GM12873 (cell line): ENCODE measurements at regions not wholly inside any gene's neighbourhood (a gene's known extent, or its start where the extent isn't known, plus 50 kb on each side); places are given as distances from the start of the nearest gene placed in this dataset.

ENCODE experiments used
- TF ChIP-seq, protein P1 (sequence below): IDR thresholded peaks from 2 replicates; pipeline ENCODE4 v1.5.1; 2012; ENCODE audit warnings: low read depth, mild to moderate bottlenecking, moderate library complexity, low read length, control low read depth; ENCODE audit not compliant: insufficient read depth; ENCODE audit errors: missing control alignments

DNA sequence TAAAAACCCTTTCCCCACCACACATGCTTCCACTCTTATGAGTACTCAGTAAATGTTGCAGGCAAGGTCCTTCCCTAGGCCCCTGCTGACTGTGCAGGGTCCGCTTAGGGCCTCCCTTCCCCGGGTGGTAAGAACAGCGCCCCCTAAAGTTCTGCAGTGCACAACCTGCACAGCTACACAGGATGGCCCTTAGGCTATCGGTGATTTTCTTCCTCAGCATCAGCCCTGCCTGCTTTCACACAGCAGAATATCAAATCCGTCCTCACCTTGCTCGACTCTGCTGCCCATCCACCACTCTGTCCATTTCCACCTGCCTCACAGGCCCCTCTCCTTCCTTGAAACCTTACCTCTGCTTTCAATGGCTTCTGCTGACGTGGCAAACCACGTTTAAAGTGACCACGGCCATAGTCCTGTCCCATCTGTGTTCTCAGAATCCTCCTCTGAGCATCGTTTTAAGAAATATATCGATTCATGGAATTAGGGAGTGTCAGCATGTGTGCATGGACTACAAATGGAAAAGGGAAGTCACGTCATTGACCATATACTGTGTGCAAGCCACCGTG, 51.4 kb upstream of the TMEM132E start:
- TF ChIP-seq, protein P1, sequence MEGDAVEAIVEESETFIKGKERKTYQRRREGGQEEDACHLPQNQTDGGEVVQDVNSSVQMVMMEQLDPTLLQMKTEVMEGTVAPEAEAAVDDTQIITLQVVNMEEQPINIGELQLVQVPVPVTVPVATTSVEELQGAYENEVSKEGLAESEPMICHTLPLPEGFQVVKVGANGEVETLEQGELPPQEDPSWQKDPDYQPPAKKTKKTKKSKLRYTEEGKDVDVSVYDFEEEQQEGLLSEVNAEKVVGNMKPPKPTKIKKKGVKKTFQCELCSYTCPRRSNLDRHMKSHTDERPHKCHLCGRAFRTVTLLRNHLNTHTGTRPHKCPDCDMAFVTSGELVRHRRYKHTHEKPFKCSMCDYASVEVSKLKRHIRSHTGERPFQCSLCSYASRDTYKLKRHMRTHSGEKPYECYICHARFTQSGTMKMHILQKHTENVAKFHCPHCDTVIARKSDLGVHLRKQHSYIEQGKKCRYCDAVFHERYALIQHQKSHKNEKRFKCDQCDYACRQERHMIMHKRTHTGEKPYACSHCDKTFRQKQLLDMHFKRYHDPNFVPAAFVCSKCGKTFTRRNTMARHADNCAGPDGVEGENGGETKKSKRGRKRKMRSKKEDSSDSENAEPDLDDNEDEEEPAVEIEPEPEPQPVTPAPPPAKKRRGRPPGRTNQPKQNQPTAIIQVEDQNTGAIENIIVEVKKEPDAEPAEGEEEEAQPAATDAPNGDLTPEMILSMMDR = peak; percentile 43

DNA sequence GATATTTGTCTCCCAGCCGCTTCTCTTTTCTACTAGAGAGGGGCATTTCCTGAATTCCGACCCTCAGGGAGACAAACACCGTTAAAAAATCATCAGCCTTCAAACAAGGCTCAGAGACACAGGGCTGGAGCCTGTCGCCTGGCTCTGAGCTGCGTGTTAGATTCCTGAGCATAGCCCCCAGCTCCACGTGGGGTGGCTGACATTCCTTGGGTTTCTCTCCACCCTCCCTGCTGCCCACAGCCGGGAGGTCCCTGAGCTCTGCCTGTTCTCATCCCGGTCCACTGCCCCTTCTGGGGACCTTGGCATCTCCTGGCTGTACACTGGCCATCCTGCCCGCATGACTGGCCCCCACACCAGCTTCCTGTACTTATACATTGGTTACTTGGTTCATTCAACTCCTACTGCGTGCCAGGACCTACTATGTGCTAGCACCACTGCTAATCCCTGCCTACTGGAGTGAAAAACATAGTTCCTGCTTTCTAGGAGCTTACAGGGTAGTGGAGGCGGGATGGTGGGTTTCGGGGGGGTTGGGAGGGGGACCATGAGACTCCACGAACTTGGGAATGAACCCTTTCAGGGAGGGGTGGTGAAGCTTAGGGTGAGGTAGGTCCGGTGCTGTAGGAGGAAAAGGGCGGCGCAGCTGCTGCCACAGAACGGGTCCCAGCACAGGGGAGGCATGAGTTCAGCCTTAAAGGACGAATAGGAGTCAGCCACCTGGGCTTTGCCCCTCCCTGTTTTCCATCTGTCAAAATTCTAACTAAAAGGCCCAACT, 52.1 kb upstream of the TMEM132E start:
- TF ChIP-seq, protein P1 = no peak

DNA sequence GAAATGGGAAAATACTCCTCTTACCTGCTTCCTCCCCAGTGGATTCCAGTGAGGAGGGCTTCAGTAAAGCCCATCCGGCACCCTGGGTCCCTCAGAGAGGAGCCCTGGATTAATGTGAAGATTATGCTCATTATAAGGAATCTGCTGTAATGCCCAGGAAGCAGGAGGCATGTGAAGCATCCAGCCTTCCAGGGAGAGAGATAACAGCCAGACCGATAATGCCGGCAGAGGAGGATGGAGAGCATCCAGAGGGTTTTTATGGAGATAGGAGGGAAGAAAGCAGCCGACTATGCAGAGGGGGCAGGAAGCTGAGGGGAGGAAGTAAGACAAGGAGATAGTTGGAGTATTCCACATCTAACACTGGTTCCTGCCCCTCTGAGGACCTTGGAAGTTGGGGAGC, 53.7 kb upstream of the TMEM132E start:
- TF ChIP-seq, protein P1 = no peak

DNA sequence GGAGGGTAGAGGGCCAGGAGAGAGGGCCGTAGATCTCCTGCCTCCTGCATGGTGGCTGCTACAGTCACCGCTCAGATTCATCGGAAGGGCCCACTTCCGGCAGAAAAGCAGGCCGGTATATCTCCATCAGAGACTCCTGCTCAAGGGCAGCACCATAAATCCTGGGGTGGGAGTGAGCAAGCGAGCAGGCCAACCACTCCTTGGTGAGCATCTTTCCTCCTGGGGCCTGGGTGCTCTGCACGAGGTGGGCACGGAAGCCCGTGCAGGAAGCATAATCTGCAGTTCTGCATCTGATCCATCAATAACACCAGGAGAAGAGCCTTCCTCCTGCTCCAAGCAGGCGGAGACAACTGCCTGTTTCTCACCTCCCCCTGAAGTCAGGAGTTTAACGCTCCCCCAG, 57.4 kb upstream of the TMEM132E start:
- TF ChIP-seq, protein P1 = no peak

DNA sequence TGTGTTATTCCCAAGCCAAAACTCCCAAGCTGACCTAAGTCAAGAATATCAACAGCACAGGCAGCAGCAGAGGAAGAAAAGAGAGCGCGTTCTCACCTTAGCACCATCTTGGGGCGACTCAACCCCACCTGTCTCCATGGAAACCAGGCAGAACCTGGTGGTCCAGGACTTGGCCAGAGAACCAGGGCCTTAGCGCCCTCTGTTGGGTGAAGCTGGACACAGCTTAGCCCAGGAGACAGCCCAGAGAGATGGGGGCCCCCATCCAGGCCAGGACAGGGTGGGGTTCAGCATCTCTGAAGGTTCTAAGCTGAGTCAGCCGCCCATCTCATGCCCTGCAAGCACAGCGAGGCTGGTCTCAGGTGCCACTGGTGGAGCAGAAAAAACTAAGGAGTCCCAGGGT, 60.1 kb upstream of the TMEM132E start:
- TF ChIP-seq, protein P1 = peak; percentile 74

DNA sequence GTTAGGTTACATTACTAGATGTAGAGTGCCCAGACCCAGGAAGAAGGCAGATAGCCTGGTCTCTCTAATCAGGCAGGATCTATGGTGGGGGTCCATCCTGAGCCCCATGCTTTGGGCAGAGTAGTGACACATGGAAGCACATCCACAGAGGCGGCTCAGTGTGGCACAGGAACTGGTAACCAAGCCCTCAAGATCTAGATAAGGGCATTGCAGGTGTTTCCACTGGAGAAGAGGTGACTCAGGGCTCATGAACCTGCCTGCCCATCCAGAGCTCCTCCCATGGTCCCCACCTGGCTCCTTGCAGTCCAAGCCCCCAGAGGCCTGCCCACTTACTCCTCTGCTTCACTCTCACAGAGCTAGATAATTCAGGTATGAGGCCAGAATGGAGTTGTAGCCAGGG, 62.0 kb upstream of the TMEM132E start:
- TF ChIP-seq, protein P1 = no peak

DNA sequence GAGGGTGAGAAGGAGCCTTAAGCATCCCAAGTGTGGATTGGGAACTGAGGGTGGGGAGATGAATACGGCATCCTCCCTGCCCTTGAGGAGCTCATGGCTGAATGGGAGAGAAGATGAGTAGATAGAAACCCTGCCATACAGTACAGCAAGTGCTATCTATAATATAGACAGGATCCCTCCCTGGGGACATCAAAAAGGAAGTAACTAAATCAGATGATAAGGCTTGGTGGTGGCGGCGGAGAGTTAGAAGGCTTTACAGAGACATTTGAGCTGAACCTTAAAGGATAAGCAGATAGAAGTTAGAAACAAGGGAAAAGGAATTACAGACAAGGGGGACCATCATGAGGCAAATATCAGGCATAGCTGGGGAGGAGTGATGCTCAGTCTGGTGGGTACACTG, 67.5 kb upstream of the TMEM132E start:
- TF ChIP-seq, protein P1 = no peak
